Thyroid gland (tissue), 4 donors: ENCODE measurements at regions not wholly inside any gene's neighbourhood (a gene's known extent, or its start where the extent isn't known, plus 50 kb on each side); places are given as distances from the start of the nearest gene placed in this dataset.

Experiments used
- DNase-seq, 2 donors: peaks; one replicate each; pipeline ENCODE4 v3.0.0-alpha.2; 2019
- H3K27ac ChIP-seq, 3 donors: fragments of 200-600 bp; sonication (generic); 1 replicate in 2 of 3; 2 replicates in 1 of 3; pipeline ENCODE4 v1.5.1; 2016 to 2019; ENCODE audit warnings: mild to moderate bottlenecking in 1 of 3, moderate library complexity in 1 of 3
- H3K27me3 ChIP-seq: fragments of 200-600 bp; sonication (generic); one replicate; pipeline ENCODE4 v1.5.1; 2019
- H3K36me3 ChIP-seq, 2 donors: fragments of 200-600 bp; sonication (generic); one replicate each; pipeline ENCODE4 v1.5.1; 2016 to 2019
- H3K4me1 ChIP-seq, 2 donors: fragments of 200-600 bp; sonication (generic); one replicate each; pipeline ENCODE4 v1.5.1; 2017 to 2019
- H3K4me3 ChIP-seq, 3 donors: fragments of 200-600 bp; sonication (generic); replicated peaks in 1 of 3; 1 replicate in 2 of 3; 2 replicates in 1 of 3; pipeline ENCODE4 v1.5.1; 2016; ENCODE audit warnings: mild to moderate bottlenecking in 1 of 3
- H3K9me3 ChIP-seq: fragments of 200-600 bp; sonication (generic); one replicate; pipeline ENCODE4 v1.5.1; 2017
- CTCF ChIP-seq, 6 experiments: fragments of 200-600 bp in 3 of 6; fragments of 450-650 bp in 3 of 6; sonication (generic) in 3 of 6; IDR thresholded peaks; one replicate each; pipeline ENCODE4 v1.5.1; 2016 to 2019; ENCODE audit warnings: antibody characterized with exemption in 6 of 6, mild to moderate bottlenecking in 2 of 6, inconsistent platforms in 1 of 6, moderate library complexity in 1 of 6
- POLR2A ChIP-seq, 2 donors: fragments of 450-650 bp; IDR thresholded peaks; one replicate each; pipeline ENCODE4 v1.6.1; 2017; ENCODE audit warnings: antibody characterized with exemption in 2 of 2, mild to moderate bottlenecking in 2 of 2, moderate library complexity in 1 of 2
- WGBS, 2 donors: methylation state at CpG; one replicate each; pipeline ENCODE4 v1.1.5; 2017; 5-methylcytosine and 5-hydroxymethylcytosine counted together
- intact Hi-C: fragments of 100-400 bp; cut with DNase I; formaldehyde crosslinking; loops from one replicate; pipeline ENCODE4 v1.15.1; 2023

GRCh38 chr13:31049833-31050232 lies 111.9 kb downstream of the HSPH1 start:
- DNase-seq: no peak
- Histone ChIP-seq H3K9me3 (no peaks in the 10 kb centered on the region), H3K4me1 (peaks cover 18 to 24% of the 10 kb centered on the region in 2 donors), H3K36me3 (no peaks in the 10 kb centered on the region), H3K27me3 (no peaks in the 10 kb centered on the region), H3K4me3 (no peak overlapping the region), H3K27ac (no peak overlapping the region)
- intact Hi-C loops: loop anchor here (10.0 kb wide), 2 partner anchors 125 to 905 kb away; no protein-coding TSS in a partner anchor
- 61% methylated on average over 6 of the region's 6 CpGs for WGBS, 2 donors
- TF ChIP-seq CTCF (IDR thresholded peaks at IDR 0.05): no peak
- no peak for TF ChIP-seq POLR2A (IDR thresholded peaks at IDR 0.05)

- Histone ChIP-seq H3K4me3 (no peak overlapping the region), H3K4me1 (peaks cover 19 to 25% of the 10 kb centered on the region in 2 donors), H3K36me3 (no peaks in the 10 kb centered on the region), H3K9me3 (no peaks in the 10 kb centered on the region), H3K27me3 (no peaks in the 10 kb centered on the region), H3K27ac (no peak overlapping the region)
- 87 to 90% methylated on average over 4 of the region's 4 CpGs for whole genome bisulfite sequencing, 2 donors
- no peak for DNase-seq
- TF ChIP-seq CTCF (IDR thresholded peaks at IDR 0.05) (no peak), POLR2A (IDR thresholded peaks at IDR 0.05) (no peak)
- intact Hi-C loops: loop anchor here (10.0 kb wide), 2 partner anchors 126 to 904 kb away; no protein-coding TSS in a partner anchor
Measured at GRCh38 chr13:31049083-31049482, 112.6 kb downstream of the HSPH1 start.

DNA sequence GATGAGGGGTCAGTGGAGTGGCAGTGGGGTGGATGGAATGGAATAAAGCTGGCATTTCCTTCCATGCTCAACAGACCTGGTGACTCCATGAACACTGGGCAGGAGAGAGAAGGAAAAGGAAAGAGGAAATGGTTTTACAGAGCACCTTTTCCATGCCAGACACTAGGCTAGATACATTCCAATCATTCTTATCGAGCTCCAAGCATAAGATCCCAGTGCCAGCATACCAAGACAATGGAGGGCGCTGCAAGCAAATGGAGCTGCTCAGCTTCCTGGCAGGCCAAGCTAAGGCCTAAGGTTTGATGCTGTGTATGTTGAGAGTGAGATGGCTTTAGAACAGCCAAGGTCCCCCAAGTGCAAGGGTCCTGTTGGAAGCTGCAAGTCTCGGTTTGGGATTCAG lies 113.2 kb downstream of the HSPH1 start:
- no peak overlapping the region for H3K4me3 ChIP-seq
- WGBS, 2 donors: 89 to 93% methylated on average over 3 of the region's 3 CpGs
- H3K9me3 ChIP-seq: no peaks in the 10 kb centered on the region
- no peak overlapping the region for H3K27ac ChIP-seq
- H3K27me3 ChIP-seq: no peaks in the 10 kb centered on the region
- peaks cover 19 to 25% of the 10 kb centered on the region in 2 donors for H3K4me1 ChIP-seq
- DNase-seq: no peak
- intact Hi-C loops: loop anchor here (10.0 kb wide), 2 partner anchors 126 to 904 kb away; no protein-coding TSS in a partner anchor
- no peaks in the 10 kb centered on the region for H3K36me3 ChIP-seq
- no peak for TF ChIP-seq POLR2A (IDR thresholded peaks at IDR 0.05)

- 46 to 47% methylated on average over 16 of the region's 16 CpGs for WGBS, 2 donors
- Histone ChIP-seq H3K27me3 (no peaks in the 10 kb centered on the region), H3K9me3 (no peaks in the 10 kb centered on the region), H3K27ac (peak overlapping the region in 1 of 3 donors; percentile 86), H3K4me1 (peaks cover 19 to 25% of the 10 kb centered on the region in 2 donors), H3K4me3 (no peak overlapping the region), H3K36me3 (no peaks in the 10 kb centered on the region)
- TF ChIP-seq CTCF (IDR thresholded peaks at IDR 0.05): no peak
- no peak for TF ChIP-seq POLR2A (IDR thresholded peaks at IDR 0.05)
- intact Hi-C loops: loop anchor here (10.0 kb wide), 2 partner anchors 128 to 902 kb away; no protein-coding TSS in a partner anchor
- DNase-seq: peak; percentile 43 to 47
Measured at GRCh38 chr13:31046711-31047279, 114.3 kb downstream of the TEX26 start.

DNA sequence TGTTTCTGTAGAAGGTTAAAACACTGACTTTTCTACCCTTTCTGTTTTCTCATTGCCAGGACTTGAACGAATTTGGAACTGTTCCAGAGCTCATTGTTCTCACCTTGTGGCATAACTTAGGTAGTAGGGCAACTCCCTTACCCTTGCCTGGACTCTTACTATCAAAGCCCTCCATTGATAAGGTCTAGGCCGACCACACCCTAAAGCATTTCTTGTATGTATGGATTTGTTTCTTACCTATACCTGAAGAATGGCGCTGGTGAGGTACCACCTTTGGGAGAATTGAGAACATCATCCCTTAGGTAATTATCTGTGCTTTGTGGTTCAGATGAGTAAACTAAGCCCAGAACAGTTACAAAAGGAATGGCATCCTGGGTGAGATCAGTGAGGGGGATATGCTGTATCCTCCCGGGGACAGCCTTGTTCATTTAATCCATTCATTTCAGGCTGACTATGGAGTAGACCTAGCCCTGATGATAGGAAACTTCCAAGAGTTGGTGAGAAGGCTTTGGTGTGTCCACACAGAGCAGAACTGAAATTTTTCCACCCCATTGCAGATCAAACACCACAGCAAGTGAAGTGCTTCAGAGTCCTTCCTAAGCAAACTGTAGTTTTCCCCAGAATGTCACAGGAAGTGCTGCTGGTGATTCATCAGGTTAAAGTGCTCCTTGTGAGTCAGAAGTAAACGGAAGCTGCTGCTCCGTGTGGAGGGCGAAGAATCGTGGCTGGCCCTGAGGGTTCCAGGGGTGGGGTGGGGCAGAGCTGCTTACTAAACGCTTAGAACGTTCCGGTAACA lies 113.0 kb downstream of the TEX26 start:
- WGBS, 2 donors: 33% methylated on average over 11 of the region's 11 CpGs
- DNase-seq: peak; percentile 57 to 69

More for the DNA sequence above, 113.0 kb downstream of the TEX26 start:
- intact Hi-C loops: loop anchor here (10.0 kb wide), 2 partner anchors 129 to 901 kb away; no protein-coding TSS in a partner anchor
- TF ChIP-seq CTCF (IDR thresholded peaks at IDR 0.05): no peak
- TF ChIP-seq POLR2A (IDR thresholded peaks at IDR 0.05): peak in 1 of 2 donors; percentile 57
- Histone ChIP-seq H3K27me3 (no peaks in the 10 kb centered on the region), H3K36me3 (no peaks in the 10 kb centered on the region), H3K27ac (peak overlapping the region; percentile 6 to 86 (median 74)), H3K9me3 (no peaks in the 10 kb centered on the region), H3K4me3 (no peak overlapping the region), H3K4me1 (peaks cover 19 to 25% of the 10 kb centered on the region in 2 donors)
